ENCODE measurements at regions not wholly inside any gene's neighbourhood (a gene's known extent, or its start where the extent isn't known, plus 50 kb on each side); places are given as distances from the start of the nearest gene placed in this dataset.

DNA sequence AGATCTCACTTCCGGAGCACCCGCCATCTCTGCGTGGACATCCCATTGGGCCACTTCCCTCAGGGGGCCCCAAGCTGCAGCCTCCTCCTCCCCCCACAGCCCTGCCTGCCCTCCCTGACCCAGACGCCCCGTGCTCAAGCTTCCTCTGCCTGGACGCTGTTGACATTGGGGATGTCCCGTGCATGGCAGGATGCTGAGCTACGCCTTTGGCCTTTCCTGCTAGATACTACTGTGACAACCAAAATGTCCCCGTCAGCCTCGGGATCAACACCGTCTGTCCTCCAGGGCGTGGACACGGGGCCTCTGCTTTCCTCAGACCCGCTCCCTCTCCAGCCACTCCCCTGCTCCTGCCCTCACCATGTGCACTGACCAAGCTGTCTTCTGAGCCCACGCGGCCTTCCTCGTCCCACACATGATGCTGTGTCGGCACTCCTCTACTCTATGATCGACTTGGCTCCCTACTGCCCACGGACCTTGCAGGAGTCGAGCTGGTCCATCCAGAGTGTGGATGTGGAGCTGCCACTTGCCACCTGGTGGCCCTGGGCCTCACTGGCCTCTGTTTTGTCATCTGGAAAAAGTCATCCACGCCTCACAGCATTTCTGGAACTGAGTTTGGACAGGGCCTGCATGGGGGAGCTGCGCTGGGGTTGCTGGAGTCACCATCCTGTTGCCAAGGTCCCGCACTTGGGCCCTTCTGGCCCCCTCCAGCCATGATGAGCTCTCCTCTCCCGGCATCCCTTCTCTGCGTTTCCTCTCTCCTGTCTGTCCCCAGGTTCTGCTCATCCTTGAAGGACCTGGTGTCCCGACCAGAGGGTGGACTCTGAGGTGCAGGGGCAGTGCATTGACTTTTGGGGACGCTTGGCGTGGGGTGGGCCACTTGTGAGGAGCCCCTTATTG is 221.7 kb upstream of the CIBAR2 start:
- intact Hi-C loops (cut with DNase I; ENCODE audit: low total_unique reads), result no loop called here
- H3K4me3 ChIP-seq, result no peak overlapping the region
- H3K36me3 ChIP-seq (ENCODE audit: low read depth, missing control alignments), result no peaks in the 10 kb centered on the region
- H3K9me3 ChIP-seq, result no peaks in the 10 kb centered on the region
- peaks cover 19% of the 10 kb centered on the region for H3K4me1 ChIP-seq
- no peak for DNase-seq
- no peaks in the 10 kb centered on the region for H3K27me3 ChIP-seq
- H3K27ac ChIP-seq, result no peak overlapping the region
- WGBS, 2 donors, result 86 to 87% methylated on average over 28 to 29 of the region's 29 CpGs
- TF ChIP-seq, protein P1, sequence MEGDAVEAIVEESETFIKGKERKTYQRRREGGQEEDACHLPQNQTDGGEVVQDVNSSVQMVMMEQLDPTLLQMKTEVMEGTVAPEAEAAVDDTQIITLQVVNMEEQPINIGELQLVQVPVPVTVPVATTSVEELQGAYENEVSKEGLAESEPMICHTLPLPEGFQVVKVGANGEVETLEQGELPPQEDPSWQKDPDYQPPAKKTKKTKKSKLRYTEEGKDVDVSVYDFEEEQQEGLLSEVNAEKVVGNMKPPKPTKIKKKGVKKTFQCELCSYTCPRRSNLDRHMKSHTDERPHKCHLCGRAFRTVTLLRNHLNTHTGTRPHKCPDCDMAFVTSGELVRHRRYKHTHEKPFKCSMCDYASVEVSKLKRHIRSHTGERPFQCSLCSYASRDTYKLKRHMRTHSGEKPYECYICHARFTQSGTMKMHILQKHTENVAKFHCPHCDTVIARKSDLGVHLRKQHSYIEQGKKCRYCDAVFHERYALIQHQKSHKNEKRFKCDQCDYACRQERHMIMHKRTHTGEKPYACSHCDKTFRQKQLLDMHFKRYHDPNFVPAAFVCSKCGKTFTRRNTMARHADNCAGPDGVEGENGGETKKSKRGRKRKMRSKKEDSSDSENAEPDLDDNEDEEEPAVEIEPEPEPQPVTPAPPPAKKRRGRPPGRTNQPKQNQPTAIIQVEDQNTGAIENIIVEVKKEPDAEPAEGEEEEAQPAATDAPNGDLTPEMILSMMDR (IDR thresholded peaks at IDR 0.05), result no peak
- no peak for TF ChIP-seq POLR2A (IDR thresholded peaks at IDR 0.05)

DNA sequence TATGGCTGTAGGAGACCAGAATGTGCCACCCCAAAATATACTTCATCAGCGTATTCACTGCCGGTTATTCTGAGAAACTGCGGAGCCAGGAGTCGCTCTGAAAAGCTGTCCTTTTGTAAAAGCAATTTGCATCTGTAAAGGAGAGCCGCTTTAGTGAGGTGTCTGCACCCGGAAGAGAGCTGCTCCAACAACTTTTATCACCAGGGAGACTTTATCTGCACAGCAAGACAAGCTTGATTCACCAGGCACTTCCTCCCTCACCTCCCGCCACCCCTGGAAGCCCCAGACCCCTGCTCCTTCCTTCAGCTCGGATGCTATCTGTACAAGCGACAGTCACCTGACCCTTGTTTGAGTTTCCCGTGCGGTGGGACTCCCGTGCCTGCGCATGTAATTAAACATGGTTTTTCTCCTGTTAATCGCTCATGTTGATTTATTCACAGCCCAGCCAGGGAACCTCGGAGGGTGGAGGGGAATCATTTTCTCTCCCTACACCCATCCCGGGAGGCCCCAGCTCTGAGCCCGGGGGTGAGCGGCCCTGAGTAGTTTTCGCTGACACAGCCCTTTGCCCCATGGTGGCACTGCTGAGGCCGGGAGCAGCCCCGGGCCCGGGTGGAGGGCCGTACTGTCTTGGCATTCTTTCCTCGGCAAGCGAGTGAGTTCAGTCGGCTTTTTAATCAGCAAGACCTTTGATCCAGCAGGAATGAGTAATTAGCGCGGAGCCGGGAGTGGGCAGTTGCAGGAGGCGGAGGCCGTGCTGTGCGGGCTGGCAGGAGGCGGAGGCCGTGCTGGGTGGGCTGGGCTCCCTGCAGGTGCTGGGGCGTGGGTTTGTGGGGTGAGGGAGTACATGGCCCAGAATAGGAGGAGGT is 222.7 kb upstream of the CIBAR2 start:
- Histone ChIP-seq H3K36me3 (ENCODE audit: low read depth, missing control alignments) (no peaks in the 10 kb centered on the region), H3K27ac (no peak overlapping the region), H3K4me3 (no peak overlapping the region), H3K4me1 (peaks cover 10% of the 10 kb centered on the region), H3K9me3 (no peaks in the 10 kb centered on the region), H3K27me3 (no peaks in the 10 kb centered on the region)
- no peak for DNase-seq
- intact Hi-C loops (cut with DNase I; ENCODE audit: low total_unique reads), result no loop called here
- TF ChIP-seq, protein P1 (IDR thresholded peaks at IDR 0.05), result no peak
- TF ChIP-seq POLR2A (IDR thresholded peaks at IDR 0.05), result no peak
- WGBS, 2 donors, result 66 to 75% methylated on average over 34 to 35 of the region's 35 CpGs

DNA sequence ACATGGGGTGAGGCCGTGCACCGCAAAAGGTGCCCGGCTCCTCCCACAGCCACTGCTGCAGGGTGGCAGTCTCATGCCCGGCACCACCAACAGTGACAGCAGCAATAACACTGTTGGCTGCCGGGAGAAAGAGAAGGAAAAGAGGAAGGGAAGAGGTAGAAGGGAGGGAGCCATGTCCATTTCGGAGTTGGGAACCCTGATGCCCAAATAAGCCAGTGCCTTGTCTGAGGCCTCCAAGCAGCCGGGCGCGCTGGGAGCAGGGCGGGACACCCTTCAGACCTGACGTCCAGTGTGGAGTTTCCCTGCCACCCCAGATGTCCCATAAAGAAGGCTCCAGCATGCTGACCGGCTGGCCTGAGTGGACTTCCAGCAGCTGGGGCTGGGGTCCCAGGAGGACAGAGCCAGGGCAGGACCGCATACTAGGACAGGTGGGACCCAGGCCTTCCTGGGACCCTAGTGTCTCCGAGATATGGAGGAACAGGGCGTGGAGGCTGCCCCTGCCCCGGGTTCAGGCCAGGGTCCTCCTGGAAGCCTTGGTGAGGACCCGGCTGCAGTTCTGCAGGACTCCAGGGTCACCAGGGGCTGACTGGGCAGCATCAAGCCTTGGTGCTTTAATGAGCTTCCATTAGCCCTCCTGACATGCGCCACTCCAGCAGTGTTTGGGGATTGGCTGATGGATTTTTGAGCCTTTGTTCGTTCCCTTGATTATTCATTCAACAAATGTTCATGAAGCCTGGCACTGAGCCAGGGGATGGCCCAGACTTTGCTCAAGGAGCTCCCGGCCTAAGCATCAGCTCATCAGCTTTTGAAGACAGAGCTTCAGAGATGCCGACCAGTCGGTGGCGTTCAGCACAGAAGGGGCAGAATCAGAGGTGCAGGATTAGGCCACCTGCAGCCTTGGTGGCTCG is 223.6 kb upstream of the CIBAR2 start:
- Histone ChIP-seq H3K4me1 (peaks cover 1% of the 10 kb centered on the region), H3K4me3 (no peak overlapping the region), H3K36me3 (ENCODE audit: low read depth, missing control alignments) (no peaks in the 10 kb centered on the region), H3K27me3 (no peaks in the 10 kb centered on the region), H3K9me3 (no peaks in the 10 kb centered on the region), H3K27ac (no peak overlapping the region)
- WGBS, 2 donors, result 85 to 87% methylated on average over 22 to 24 of the region's 24 CpGs
- intact Hi-C loops (cut with DNase I; ENCODE audit: low total_unique reads), result no loop called here
- TF ChIP-seq, protein P1 (IDR thresholded peaks at IDR 0.05), result no peak
- TF ChIP-seq POLR2A (IDR thresholded peaks at IDR 0.05), result no peak
- DNase-seq, result no peak

DNA sequence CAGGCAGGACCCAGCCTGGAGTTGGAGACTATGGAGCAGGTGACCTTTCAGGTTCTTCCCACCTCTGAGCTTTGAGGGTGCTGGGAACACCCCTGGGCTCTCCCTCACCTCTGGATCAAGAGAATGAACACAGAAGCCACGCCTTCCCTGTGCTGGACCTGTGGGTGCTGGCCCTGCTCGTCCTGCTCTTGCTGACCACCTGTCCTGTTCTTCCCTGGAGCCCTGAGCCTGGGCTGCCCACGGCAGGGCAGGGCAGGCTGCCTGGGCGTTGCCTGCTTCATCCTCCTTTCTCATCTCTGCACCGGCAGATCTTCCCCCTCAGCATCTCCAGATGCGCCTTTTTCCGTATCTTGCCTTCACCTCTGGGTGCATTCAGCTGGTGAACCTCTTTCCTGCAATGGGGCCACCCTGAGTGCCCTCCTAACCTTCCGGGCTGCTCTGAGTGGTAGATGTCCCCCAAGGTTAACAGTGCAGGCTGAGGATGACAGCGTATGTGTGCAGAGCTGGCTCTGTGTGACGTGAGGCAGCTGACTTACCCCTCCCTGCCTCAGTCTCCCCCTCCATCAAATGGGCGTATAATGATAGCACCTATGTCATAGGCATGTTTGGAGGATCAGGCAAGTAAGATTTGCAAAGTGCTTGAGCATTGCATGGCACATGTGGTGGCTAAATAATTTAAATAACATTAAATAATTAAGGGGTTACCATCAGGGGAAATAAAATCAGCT is 225.8 kb upstream of the CIBAR2 start:
- Histone ChIP-seq H3K27me3 (no peaks in the 10 kb centered on the region), H3K27ac (no peak overlapping the region), H3K4me3 (no peak overlapping the region), H3K4me1 (no peaks in the 10 kb centered on the region), H3K9me3 (no peaks in the 10 kb centered on the region), H3K36me3 (ENCODE audit: low read depth, missing control alignments) (no peaks in the 10 kb centered on the region)
- TF ChIP-seq, protein P1 (IDR thresholded peaks at IDR 0.05), result no peak
- no peak for TF ChIP-seq POLR2A (IDR thresholded peaks at IDR 0.05)
- no peak for DNase-seq
- intact Hi-C loops (cut with DNase I; ENCODE audit: low total_unique reads), result no loop called here
- 89 to 93% methylated on average over 11 of the region's 11 CpGs for WGBS, 2 donors
